Heart left ventricle (tissue), 16 donors: ENCODE measurements at regions not wholly inside any gene's neighbourhood (a gene's known extent, or its start where the extent isn't known, plus 50 kb on each side); places are given as distances from the start of the nearest gene placed in this dataset.
"Not testable (repeated sequence)": the region's sequence is repeated elsewhere in the genome, so short reads cannot be mapped to it uniquely, and the experiment has no call there.

Experiments
- ATAC-seq, 4 donors: fragments of 200-7000 bp; cut with Tn5 transposase; one replicate each; pipeline ENCODE4 v1.9.1; 2020 to 2022; ENCODE audit warnings: moderate library complexity in 4 of 4, mild to moderate bottlenecking in 3 of 4, moderate number of reproducible peaks in 1 of 4
- DNase-seq, 5 donors: peaks; one replicate each; pipeline ENCODE4 v3.0.0-alpha.2; 2020
- H3K27ac ChIP-seq, 12 donors: fragments of 200-600 bp; sonication (generic) in 4 of 12; one replicate each; pipeline versions ENCODE4 v1.5.0 to v1.8.0; 2016 to 2022; ENCODE audit warnings: mild to moderate bottlenecking in 2 of 12
- H3K27me3 ChIP-seq, 9 donors: fragments of 200-600 bp; sonication (generic) in 2 of 9; one replicate each; pipeline versions ENCODE4 v1.5.1 to v1.8.0; 2016 to 2022; ENCODE audit warnings: mild to moderate bottlenecking in 3 of 9
- H3K36me3 ChIP-seq, 9 donors: fragments of 200-600 bp; sonication (generic) in 2 of 9; one replicate each; pipeline versions ENCODE4 v1.5.0 to v1.8.0; 2018 to 2022; ENCODE audit warnings: mild to moderate bottlenecking in 2 of 9
- H3K4me1 ChIP-seq, 12 donors: fragments of 200-600 bp; sonication (generic) in 4 of 12; one replicate each; pipeline versions ENCODE4 v1.5.0 to v1.8.0; 2016 to 2022; ENCODE audit warnings: mild to moderate bottlenecking in 3 of 12
- H3K4me3 ChIP-seq, 12 donors: fragments of 200-600 bp; sonication (generic) in 4 of 12; one replicate each; pipeline versions ENCODE4 v1.5.0 to v1.8.0; 2017 to 2022; ENCODE audit warnings: mild to moderate bottlenecking in 9 of 12, moderate library complexity in 4 of 12
- H3K9me3 ChIP-seq, 12 donors: fragments of 200-600 bp; sonication (generic) in 4 of 12; one replicate each; pipeline versions ENCODE4 v1.5.0 to v1.8.0; 2016 to 2022; ENCODE audit warnings: mild to moderate bottlenecking in 1 of 12
- CTCF ChIP-seq, 12 donors: fragments of 200-600 bp; sonication (generic) in 4 of 12; IDR thresholded peaks; one replicate each; pipeline versions ENCODE4 v1.5.0 to v1.8.0; 2018 to 2022; ENCODE audit warnings: antibody characterized with exemption in 12 of 12, mild to moderate bottlenecking in 5 of 12
- POLR2A ChIP-seq, 2 donors: fragments of 450-650 bp; IDR thresholded peaks; one replicate each; pipeline ENCODE4 v1.6.1; 2017; ENCODE audit warnings: antibody characterized with exemption in 2 of 2, mild to moderate bottlenecking in 2 of 2, moderate library complexity in 2 of 2
- WGBS, 4 donors: extraction: QIAGEN DNeasy Blood & Tissue Kit in 2 of 4; methylation state at CpG; one replicate each; pipeline versions ENCODE4 v1.1.5 to v1.1.7; 2013 to 2018; 5-methylcytosine and 5-hydroxymethylcytosine counted together
- intact Hi-C, 10 donors: fragments of 100-400 bp; cut with DNase I; formaldehyde crosslinking; loops; one replicate each; pipeline versions ENCODE4 v1.11.1 to v1.14.2; 2022
- donor health status: ischemic (EF 13 %, LVEDD 7.1; RV severe dilation, severe dysfunction).
- donor health status: healthy with polysubstance abuse.
- donor health status: DM: no; HTN: yes; CAD: no.
- donor health status: DM: no; HTN: no; CAD: no.
- donor health status: ischemic (EF 25% LVEDD 6.9; RV normal size, moderate dysfunction).
- donor health status: ischemic (EF 25% LVEDD 5.7; RV mildly dilated, moderate dysfunction).
- donor health status: healthy.
- donor health status: DM: yes; HTN: yes; CAD: no.
- donor health status: ischemic (EF 35%, LVEDD 5.7; RV mildly dilated, moderate dysfunction).
- donor health status: nonischemic (EF 11% LVEDD 7.7; RV severe dilation, severe dysfunction).
- donor health status: DM: yes; HTN: yes; CAD: no.
- donor health status: PGD.
- donor health status: ischemic (EF 29% LVEDD 5.4; RV normal size, mild dysfunction).
- donor health status: nonischemic (EF 23%, LVEDD 6.1; RV moderate dilation, normal function).

GRCh38 chrX:7987160-7988012 is 60.2 kb upstream of the PNPLA4 start:
- H3K4me1 ChIP-seq, result peaks cover 0 to 8% (median 0%) of the 10 kb centered on the region in 12 donors
- H3K9me3 ChIP-seq, result no peaks in the 10 kb centered on the region
- H3K27ac ChIP-seq, result no peak overlapping the region
- no peak for ATAC-seq
- no peak overlapping the region for H3K4me3 ChIP-seq
- intact Hi-C loops, result no loop called here
- WGBS, 4 donors, result 52 to 62% (median 58%) methylated on average over 6 of the region's 6 CpGs
- no peak for DNase-seq
- H3K36me3 ChIP-seq, result no peaks in the 10 kb centered on the region
- TF ChIP-seq POLR2A (IDR thresholded peaks at IDR 0.05), result no peak
- TF ChIP-seq CTCF (IDR thresholded peaks at IDR 0.05), result no peak
- peaks cover 0 to 1% (median 0%) of the 10 kb centered on the region in 9 donors for H3K27me3 ChIP-seq

- DNase-seq, H3K36me3 ChIP-seq, H3K4me3 ChIP-seq, intact Hi-C loops, ATAC-seq, H3K27me3 ChIP-seq, H3K27ac ChIP-seq, H3K4me1 ChIP-seq, H3K9me3 ChIP-seq: not testable (repeated sequence)
- 79 to 92% (median 86%) methylated on average over 8 to 9 of the region's 9 CpGs for WGBS, 4 donors
Observed at GRCh38 chrX:7986738-7987137, 59.5 kb upstream of the PNPLA4 start.

GRCh38 chrX:7985568-7985967 is 58.4 kb upstream of the PNPLA4 start:
- intact Hi-C loops, result no loop called here
- no peak for TF ChIP-seq POLR2A (IDR thresholded peaks at IDR 0.05)
- TF ChIP-seq CTCF (IDR thresholded peaks at IDR 0.05), result no peak
- Histone ChIP-seq H3K9me3 (no peaks in the 10 kb centered on the region), H3K27me3 (no peaks in the 10 kb centered on the region), H3K27ac (no peak overlapping the region), H3K36me3 (no peaks in the 10 kb centered on the region), H3K4me3 (no peak overlapping the region), H3K4me1 (peaks cover 0 to 8% (median 0%) of the 10 kb centered on the region in 12 donors)
- no peak for DNase-seq
- no peak for ATAC-seq

- no peak for TF ChIP-seq POLR2A (IDR thresholded peaks at IDR 0.05)
- TF ChIP-seq CTCF (IDR thresholded peaks at IDR 0.05), result no peak
- Histone ChIP-seq H3K9me3 (no peaks in the 10 kb centered on the region), H3K27ac (no peak overlapping the region), H3K27me3 (no peaks in the 10 kb centered on the region), H3K4me1 (peaks cover 0 to 8% (median 0%) of the 10 kb centered on the region in 12 donors), H3K4me3 (no peak overlapping the region), H3K36me3 (no peaks in the 10 kb centered on the region)
- ATAC-seq (no peak), DNase-seq (no peak)
- intact Hi-C loops, result no loop called here
- 69 to 83% (median 78%) methylated on average over 1 of the region's 1 CpG for WGBS, 4 donors
Observed at GRCh38 chrX:7983581-7983980, 56.4 kb upstream of the PNPLA4 start.
